Ishikawa (cell line): ENCODE measurements at regions not wholly inside any gene's neighbourhood (a gene's known extent, or its start where the extent isn't known, plus 50 kb on each side); places are given as distances from the start of the nearest gene placed in this dataset.

Experiments used
- CEBPB ChIP-seq: IDR thresholded peaks from 2 replicates; pipeline ENCODE4 v1.6.1; 2012
- CREB1 ChIP-seq: IDR thresholded peaks from 2 replicates; pipeline ENCODE4 v1.6.1; 2012; ENCODE audit warnings: low read depth
- EGR1 ChIP-seq: IDR thresholded peaks from 2 replicates; pipeline ENCODE4 v1.6.1; 2012
- EP300 ChIP-seq: IDR thresholded peaks from 2 replicates; pipeline ENCODE4 v1.6.1; 2012; ENCODE audit warnings: borderline replicate concordance
- FOXM1 ChIP-seq: IDR thresholded peaks from 2 replicates; pipeline ENCODE4 v1.6.1; 2012; ENCODE audit warnings: low read depth, borderline replicate concordance
- NFIC ChIP-seq: IDR thresholded peaks from 2 replicates; pipeline ENCODE4 v1.6.1; 2012
- RAD21 ChIP-seq: IDR thresholded peaks from 2 replicates; pipeline ENCODE4 v1.6.1; 2012; ENCODE audit warnings: low read depth
- TAF1 ChIP-seq: IDR thresholded peaks from 2 replicates; pipeline ENCODE4 v1.6.1; 2012; ENCODE audit warnings: low read depth, mild to moderate bottlenecking
- TCF12 ChIP-seq: IDR thresholded peaks from 2 replicates; pipeline ENCODE4 v1.6.1; 2012; ENCODE audit warnings: low read depth
- TEAD4 ChIP-seq: IDR thresholded peaks from 2 replicates; pipeline ENCODE4 v1.6.1; 2012
- YY1 ChIP-seq: IDR thresholded peaks from 2 replicates; pipeline ENCODE4 v1.6.1; 2012; ENCODE audit warnings: low read depth
- ZBTB7A ChIP-seq: IDR thresholded peaks from 2 replicates; pipeline ENCODE4 v1.6.1; 2012; ENCODE audit warnings: low read depth
- TF ChIP-seq, protein P1 (sequence below): IDR thresholded peaks from 2 replicates; pipeline ENCODE4 v1.6.1; 2012
- TF ChIP-seq, protein P2 (sequence below): IDR thresholded peaks from 2 replicates; pipeline ENCODE4 v1.6.1; 2012
- TF ChIP-seq, protein P3 (sequence below): IDR thresholded peaks from 2 replicates; pipeline ENCODE4 v1.6.1; 2012; ENCODE audit warnings: low read depth, mild to moderate bottlenecking

DNA sequence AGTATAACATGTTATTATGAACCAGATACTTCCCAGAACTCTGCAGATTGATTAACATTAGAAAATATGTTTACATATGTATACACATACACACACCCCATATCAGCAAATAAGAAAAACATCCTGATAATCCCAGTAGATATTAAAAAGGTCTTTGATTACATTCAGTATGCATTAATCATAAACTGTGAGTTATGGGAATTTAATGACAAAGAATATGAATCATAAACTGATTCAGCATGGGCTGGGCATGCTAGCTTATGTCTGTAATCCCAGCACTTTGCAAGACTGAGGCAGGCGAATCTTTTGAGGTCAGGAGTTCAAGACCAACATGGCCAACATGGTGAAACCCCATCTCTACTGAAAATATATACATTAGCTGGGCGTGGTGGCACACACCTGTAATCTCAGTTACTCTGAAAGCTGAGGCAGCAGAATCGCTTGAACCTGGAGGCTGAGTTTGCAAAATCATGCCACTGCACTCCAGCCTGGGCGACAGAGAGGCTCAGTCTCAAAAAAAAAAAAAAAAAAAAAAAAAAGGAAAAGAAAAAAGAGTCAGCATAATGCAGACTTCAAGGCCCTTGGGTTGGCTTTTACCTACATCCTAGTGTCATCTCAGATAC is 581.9 kb upstream of the PRR20A start:
- TF ChIP-seq TAF1 = no peak
- no peak for TF ChIP-seq EGR1
- TF ChIP-seq, protein P1, sequence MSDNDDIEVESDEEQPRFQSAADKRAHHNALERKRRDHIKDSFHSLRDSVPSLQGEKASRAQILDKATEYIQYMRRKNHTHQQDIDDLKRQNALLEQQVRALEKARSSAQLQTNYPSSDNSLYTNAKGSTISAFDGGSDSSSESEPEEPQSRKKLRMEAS = no peak
- TF ChIP-seq EP300 = no peak
- no peak for TF ChIP-seq CEBPB
- TF ChIP-seq, protein P2, sequence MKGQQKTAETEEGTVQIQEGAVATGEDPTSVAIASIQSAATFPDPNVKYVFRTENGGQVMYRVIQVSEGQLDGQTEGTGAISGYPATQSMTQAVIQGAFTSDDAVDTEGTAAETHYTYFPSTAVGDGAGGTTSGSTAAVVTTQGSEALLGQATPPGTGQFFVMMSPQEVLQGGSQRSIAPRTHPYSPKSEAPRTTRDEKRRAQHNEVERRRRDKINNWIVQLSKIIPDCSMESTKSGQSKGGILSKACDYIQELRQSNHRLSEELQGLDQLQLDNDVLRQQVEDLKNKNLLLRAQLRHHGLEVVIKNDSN = no peak
- TF ChIP-seq RAD21 = no peak
- no peak for TF ChIP-seq TCF12
- TF ChIP-seq, protein P3, sequence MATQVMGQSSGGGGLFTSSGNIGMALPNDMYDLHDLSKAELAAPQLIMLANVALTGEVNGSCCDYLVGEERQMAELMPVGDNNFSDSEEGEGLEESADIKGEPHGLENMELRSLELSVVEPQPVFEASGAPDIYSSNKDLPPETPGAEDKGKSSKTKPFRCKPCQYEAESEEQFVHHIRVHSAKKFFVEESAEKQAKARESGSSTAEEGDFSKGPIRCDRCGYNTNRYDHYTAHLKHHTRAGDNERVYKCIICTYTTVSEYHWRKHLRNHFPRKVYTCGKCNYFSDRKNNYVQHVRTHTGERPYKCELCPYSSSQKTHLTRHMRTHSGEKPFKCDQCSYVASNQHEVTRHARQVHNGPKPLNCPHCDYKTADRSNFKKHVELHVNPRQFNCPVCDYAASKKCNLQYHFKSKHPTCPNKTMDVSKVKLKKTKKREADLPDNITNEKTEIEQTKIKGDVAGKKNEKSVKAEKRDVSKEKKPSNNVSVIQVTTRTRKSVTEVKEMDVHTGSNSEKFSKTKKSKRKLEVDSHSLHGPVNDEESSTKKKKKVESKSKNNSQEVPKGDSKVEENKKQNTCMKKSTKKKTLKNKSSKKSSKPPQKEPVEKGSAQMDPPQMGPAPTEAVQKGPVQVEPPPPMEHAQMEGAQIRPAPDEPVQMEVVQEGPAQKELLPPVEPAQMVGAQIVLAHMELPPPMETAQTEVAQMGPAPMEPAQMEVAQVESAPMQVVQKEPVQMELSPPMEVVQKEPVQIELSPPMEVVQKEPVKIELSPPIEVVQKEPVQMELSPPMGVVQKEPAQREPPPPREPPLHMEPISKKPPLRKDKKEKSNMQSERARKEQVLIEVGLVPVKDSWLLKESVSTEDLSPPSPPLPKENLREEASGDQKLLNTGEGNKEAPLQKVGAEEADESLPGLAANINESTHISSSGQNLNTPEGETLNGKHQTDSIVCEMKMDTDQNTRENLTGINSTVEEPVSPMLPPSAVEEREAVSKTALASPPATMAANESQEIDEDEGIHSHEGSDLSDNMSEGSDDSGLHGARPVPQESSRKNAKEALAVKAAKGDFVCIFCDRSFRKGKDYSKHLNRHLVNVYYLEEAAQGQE = no peak
- no peak for TF ChIP-seq FOXM1

DNA sequence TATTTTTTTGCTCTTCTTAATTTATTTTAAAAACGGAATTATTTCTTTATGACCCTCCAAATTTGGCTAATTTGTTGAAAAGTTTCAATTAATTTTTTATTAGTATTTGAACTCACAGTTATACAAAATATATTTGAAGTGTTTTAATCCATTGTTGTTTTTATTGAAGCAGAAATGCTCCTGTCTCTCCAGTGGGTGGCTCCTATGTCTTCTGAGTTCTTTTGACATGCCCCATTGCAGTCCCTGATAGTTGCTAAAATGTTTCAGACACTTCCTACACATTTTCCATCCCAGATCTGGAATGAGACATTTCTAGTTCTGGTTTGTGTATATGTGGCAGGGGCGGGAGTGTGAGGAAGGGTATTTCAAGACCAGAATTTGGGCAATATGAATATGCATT is 579.4 kb upstream of the PRR20A start:
- TF ChIP-seq, protein P1 = no peak
- TF ChIP-seq RAD21 = peak; percentile 34

DNA sequence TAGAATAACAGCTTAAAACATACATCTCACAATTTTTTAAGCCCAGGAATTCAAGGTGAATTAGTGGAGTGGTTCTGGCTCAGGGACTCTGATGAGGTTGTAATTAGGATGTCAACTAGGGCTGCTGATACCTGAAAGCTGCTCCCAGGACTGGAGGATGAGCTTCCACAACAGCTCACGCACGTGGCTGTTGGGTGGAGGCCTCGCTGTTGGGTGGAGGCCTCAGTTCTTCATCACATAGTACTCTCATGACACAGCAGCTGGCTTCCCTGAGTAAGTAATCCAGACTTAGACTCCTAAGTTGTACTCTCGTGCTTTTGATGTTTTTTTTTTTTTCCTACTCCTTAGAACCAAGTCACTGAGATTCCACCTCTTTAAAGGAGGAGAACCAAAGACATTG is 577.1 kb upstream of the PRR20A start:
- no peak for TF ChIP-seq EP300
- TF ChIP-seq EGR1 = no peak
- TF ChIP-seq TEAD4 = no peak
- TF ChIP-seq CREB1 = no peak
- no peak for TF ChIP-seq CEBPB
- TF ChIP-seq RAD21 = no peak
- TF ChIP-seq, protein P3 = no peak
- no peak for TF ChIP-seq ZBTB7A

DNA sequence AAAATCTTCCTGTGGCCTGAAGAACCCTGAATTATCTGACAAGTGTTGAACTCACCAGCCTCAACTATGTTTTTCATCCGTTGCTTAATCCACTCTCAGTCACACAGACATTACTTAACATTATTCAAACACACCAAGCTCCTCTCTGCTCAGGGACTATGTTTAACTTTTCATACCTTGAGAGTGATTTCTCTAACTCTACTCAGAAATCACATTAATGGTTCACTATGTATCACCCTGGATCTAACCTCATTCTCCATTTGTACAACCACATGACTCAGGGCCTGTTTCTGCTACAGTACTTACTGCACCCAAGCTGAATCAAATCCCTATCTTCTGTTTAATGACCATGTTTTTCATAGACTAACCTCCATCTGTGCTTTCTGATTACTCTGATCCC is 553.7 kb upstream of the PRR20A start:
- TF ChIP-seq TEAD4 = no peak
- TF ChIP-seq, protein P3 = no peak
- no peak for TF ChIP-seq NFIC
- TF ChIP-seq EGR1 = no peak
- TF ChIP-seq, protein P2 = no peak
- no peak for TF ChIP-seq TAF1
- no peak for TF ChIP-seq YY1
- no peak for TF ChIP-seq ZBTB7A
- TF ChIP-seq EP300 = no peak
- no peak for TF ChIP-seq RAD21
- no peak for TF ChIP-seq FOXM1
- TF ChIP-seq TCF12 = no peak
- no peak for TF ChIP-seq CEBPB

DNA sequence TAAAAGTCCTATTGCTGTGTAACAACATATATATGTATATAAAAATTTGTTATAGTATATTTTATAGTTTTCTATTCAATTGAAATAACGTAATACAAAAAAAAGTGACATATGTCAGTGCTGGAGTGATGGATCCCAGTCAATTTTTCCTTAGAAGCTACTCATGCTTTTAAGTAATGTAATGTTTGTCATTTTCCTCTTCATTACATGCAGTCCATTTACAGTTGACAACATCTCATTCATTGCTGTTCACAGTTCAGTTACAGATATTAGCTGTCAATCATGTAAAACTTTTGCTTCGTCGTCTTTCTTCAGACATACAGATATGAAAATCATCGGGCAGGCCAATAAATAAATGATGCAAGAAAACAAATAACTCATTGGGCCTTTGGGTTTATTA is 525.1 kb upstream of the PRR20A start:
- no peak for TF ChIP-seq TAF1

DNA sequence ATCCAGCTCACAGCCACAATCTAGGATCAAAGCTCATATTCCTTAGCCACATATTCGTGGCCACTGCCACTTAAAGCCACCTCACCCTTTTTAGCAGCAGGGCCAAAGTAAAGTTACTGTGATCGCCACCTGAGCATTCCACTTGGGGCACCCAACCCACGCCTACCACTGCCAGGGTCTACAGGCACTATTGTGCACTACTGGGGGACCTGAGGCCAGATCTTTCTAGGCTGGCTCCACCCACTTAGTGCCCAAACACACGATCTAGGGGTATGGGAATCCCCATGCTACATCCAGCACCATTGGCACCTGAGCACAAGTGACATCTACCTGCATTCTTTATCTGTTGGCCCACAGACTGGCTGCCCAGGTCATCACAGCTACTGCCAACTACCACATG is 517.9 kb upstream of the PRR20A start:
- TF ChIP-seq, protein P2 = no peak
- TF ChIP-seq ZBTB7A (no peak), TAF1 (no peak), NFIC (no peak), RAD21 (no peak), FOXM1 (no peak), TCF12 (no peak), YY1 (no peak), CREB1 (no peak), EGR1 (no peak), TEAD4 (no peak), CEBPB (no peak), EP300 (no peak)
- TF ChIP-seq, protein P1 = no peak
- TF ChIP-seq, protein P3 = no peak
